ENCODE measurements at regions not wholly inside any gene's neighbourhood (a gene's known extent, or its start where the extent isn't known, plus 50 kb on each side); places are given as distances from the start of the nearest gene placed in this dataset.

DNA sequence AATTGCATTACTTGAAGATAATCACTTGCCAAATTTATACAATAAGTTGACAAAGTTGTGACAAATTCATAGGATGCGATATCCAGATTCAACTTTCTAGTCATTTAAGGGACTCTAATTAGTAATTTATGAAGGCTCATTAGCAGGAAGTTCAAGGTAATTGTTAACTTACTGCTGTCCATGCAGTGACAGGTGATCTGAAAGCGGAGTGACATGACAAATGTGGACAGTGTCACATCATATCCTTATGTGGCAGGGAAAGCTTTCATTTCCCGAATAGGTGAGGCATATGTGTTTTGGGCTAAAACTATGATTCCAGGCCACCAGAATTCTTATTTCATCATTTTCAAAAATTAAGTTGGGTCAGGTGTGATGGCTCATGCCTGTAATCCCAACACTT, 115.9 kb upstream of the BMP2 start (continued):
- TF ChIP-seq, protein P1, sequence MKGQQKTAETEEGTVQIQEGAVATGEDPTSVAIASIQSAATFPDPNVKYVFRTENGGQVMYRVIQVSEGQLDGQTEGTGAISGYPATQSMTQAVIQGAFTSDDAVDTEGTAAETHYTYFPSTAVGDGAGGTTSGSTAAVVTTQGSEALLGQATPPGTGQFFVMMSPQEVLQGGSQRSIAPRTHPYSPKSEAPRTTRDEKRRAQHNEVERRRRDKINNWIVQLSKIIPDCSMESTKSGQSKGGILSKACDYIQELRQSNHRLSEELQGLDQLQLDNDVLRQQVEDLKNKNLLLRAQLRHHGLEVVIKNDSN (IDR thresholded peaks at IDR 0.05; ENCODE audit: borderline replicate concordance, extremely low read length, insufficient read depth, low read depth, low read length): no peak
- TF ChIP-seq, protein P2, sequence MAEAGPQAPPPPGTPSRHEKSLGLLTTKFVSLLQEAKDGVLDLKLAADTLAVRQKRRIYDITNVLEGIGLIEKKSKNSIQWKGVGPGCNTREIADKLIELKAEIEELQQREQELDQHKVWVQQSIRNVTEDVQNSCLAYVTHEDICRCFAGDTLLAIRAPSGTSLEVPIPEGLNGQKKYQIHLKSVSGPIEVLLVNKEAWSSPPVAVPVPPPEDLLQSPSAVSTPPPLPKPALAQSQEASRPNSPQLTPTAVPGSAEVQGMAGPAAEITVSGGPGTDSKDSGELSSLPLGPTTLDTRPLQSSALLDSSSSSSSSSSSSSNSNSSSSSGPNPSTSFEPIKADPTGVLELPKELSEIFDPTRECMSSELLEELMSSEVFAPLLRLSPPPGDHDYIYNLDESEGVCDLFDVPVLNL (IDR thresholded peaks at IDR 0.05; ENCODE audit: low read depth, low read length): no peak
- TF ChIP-seq, protein P3, sequence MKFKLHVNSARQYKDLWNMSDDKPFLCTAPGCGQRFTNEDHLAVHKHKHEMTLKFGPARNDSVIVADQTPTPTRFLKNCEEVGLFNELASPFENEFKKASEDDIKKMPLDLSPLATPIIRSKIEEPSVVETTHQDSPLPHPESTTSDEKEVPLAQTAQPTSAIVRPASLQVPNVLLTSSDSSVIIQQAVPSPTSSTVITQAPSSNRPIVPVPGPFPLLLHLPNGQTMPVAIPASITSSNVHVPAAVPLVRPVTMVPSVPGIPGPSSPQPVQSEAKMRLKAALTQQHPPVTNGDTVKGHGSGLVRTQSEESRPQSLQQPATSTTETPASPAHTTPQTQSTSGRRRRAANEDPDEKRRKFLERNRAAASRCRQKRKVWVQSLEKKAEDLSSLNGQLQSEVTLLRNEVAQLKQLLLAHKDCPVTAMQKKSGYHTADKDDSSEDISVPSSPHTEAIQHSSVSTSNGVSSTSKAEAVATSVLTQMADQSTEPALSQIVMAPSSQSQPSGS (IDR thresholded peaks at IDR 0.05; ENCODE audit: low read length): no peak
- no peak for TF ChIP-seq ZNF622 (IDR thresholded peaks at IDR 0.05)
- TF ChIP-seq NFIC (IDR thresholded peaks at IDR 0.05; ENCODE audit: low read depth, low read length): no peak
- no peak for TF ChIP-seq ETV6 (conservative IDR thresholded peaks at IDR 0.05 in 1 of 2, IDR thresholded peaks at IDR 0.05 in 1 of 2; ENCODE audit: borderline replicate concordance in 1 of 2, low read depth in 1 of 2)

DNA sequence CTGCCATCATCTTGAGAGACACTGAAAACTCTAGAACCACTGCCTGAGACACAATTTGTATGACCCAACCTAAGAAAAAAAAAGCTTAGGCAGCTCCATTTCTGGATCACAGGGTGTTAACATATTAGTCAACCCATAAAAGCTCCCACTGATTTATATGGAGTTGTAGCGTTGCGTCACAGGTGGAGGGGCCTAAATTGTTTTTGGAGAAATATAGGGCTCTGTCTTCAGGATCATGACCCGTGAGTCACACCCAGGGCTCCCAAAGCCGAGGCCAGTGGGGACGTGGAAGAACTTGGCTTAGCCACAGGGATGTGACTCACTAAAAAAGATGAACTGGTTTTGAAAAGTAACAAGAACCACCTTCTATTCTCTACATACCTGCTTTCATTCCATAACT, 116.5 kb upstream of the BMP2 start:
- WGBS (ENCODE audit: insufficient coverage, insufficient replicate concordance, low lambda C conversion rate, missing lambda C conversion rate): 36% methylated on average over 5 of the region's 5 CpGs
- in situ Hi-C loops (cut with MboI): no loop called here
- TF ChIP-seq JUNB (IDR thresholded peaks at IDR 0.05): no peak
- TF ChIP-seq, protein P4, sequence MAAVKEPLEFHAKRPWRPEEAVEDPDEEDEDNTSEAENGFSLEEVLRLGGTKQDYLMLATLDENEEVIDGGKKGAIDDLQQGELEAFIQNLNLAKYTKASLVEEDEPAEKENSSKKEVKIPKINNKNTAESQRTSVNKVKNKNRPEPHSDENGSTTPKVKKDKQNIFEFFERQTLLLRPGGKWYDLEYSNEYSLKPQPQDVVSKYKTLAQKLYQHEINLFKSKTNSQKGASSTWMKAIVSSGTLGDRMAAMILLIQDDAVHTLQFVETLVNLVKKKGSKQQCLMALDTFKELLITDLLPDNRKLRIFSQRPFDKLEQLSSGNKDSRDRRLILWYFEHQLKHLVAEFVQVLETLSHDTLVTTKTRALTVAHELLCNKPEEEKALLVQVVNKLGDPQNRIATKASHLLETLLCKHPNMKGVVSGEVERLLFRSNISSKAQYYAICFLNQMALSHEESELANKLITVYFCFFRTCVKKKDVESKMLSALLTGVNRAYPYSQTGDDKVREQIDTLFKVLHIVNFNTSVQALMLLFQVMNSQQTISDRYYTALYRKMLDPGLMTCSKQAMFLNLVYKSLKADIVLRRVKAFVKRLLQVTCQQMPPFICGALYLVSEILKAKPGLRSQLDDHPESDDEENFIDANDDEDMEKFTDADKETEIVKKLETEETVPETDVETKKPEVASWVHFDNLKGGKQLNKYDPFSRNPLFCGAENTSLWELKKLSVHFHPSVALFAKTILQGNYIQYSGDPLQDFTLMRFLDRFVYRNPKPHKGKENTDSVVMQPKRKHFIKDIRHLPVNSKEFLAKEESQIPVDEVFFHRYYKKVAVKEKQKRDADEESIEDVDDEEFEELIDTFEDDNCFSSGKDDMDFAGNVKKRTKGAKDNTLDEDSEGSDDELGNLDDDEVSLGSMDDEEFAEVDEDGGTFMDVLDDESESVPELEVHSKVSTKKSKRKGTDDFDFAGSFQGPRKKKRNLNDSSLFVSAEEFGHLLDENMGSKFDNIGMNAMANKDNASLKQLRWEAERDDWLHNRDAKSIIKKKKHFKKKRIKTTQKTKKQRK (IDR thresholded peaks at IDR 0.05; ENCODE audit: low read depth, low read length): no peak
- TF ChIP-seq ZSCAN29 (IDR thresholded peaks at IDR 0.05): no peak
- TF ChIP-seq MEF2A (IDR thresholded peaks at IDR 0.05; ENCODE audit: insufficient read depth, low read depth, low read length): no peak
- TF ChIP-seq GATAD2B (conservative IDR thresholded peaks at IDR 0.05; ENCODE audit: low read depth): no peak
- TF ChIP-seq HCFC1 (IDR thresholded peaks at IDR 0.05; ENCODE audit: low read length): no peak
- TF ChIP-seq, protein P5, sequence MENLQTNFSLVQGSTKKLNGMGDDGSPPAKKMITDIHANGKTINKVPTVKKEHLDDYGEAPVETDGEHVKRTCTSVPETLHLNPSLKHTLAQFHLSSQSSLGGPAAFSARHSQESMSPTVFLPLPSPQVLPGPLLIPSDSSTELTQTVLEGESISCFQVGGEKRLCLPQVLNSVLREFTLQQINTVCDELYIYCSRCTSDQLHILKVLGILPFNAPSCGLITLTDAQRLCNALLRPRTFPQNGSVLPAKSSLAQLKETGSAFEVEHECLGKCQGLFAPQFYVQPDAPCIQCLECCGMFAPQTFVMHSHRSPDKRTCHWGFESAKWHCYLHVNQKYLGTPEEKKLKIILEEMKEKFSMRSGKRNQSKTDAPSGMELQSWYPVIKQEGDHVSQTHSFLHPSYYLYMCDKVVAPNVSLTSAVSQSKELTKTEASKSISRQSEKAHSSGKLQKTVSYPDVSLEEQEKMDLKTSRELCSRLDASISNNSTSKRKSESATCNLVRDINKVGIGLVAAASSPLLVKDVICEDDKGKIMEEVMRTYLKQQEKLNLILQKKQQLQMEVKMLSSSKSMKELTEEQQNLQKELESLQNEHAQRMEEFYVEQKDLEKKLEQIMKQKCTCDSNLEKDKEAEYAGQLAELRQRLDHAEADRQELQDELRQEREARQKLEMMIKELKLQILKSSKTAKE (IDR thresholded peaks at IDR 0.05; ENCODE audit: low read depth, poor library complexity, severe bottlenecking): no peak

More for the DNA sequence above, 116.5 kb upstream of the BMP2 start:
- SMC1A ChIA-PET (ENCODE audit: uncharacterized antibody, unreplicated experiment): interaction anchor here (0.8 to 5.7 kb wide), 7 partner anchors 9 to 170 kb away, joined by 3 to 54 read pairs (median 4); no protein-coding TSS in a partner anchor
- ATAC-seq (peak; percentile 19), DNase-seq (ENCODE audit: low read depth, low spot score) (no peak), FAIRE-seq (no peak)
- intact Hi-C loops (cut with micrococcal nuclease; ENCODE audit: unreplicated experiment): no loop called here
- CTCF ChIA-PET: interaction anchor here (0.6 to 1.5 kb wide), 9 partner anchors 9 to 635 kb away, joined by 3 to 5 read pairs (median 4); no protein-coding TSS in a partner anchor
- H3K4me3 ChIP-seq: no peak overlapping the region
- no peaks in the 10 kb centered on the region for H3K79me2 ChIP-seq (ENCODE audit: control insufficient read depth, insufficient read depth, low read length)
- H3K9ac ChIP-seq (ENCODE audit: control insufficient read depth, insufficient read depth, low read length): no peak overlapping the region
- H3K4me2 ChIP-seq (ENCODE audit: control insufficient read depth, insufficient read depth): no peak overlapping the region
- H3K27ac ChIP-seq (ENCODE audit: control insufficient read depth, insufficient read depth): no peak overlapping the region
- RAD21 ChIA-PET (ENCODE audit: unreplicated experiment): interaction anchor here (0.6 to 2.8 kb wide), 4 partner anchors 12 to 195 kb away, joined by 3 to 13 read pairs (median 4); no protein-coding TSS in a partner anchor
- H2AFZ ChIP-seq (ENCODE audit: control insufficient read depth, low read depth, low read length): no peak overlapping the region
- POLR2A ChIA-PET: interaction anchor here (0.7 kb wide), 1 partner anchor 38 kb away, joined by 4 read pairs; no protein-coding TSS in a partner anchor
- no TSS peak for BruUV-seq (replicated peaks)
- H3K36me3 ChIP-seq (ENCODE audit: control insufficient read depth in 2 of 2, insufficient read depth in 2 of 2, low read length in 1 of 2): no peaks in the 10 kb centered on the region
- no peaks in the 10 kb centered on the region for H4K20me1 ChIP-seq (ENCODE audit: control insufficient read depth, insufficient read depth)
- no peaks in the 10 kb centered on the region for H3K9me3 ChIP-seq (replicated peaks; ENCODE audit: control insufficient read depth, insufficient read depth, low read length)
- no peaks in the 10 kb centered on the region for H3K27me3 ChIP-seq (replicated peaks in 1 of 2; ENCODE audit: control insufficient read depth in 2 of 2, insufficient read depth in 2 of 2, low read length in 1 of 2)
- H3K4me1 ChIP-seq (ENCODE audit: control insufficient read depth, insufficient read depth, low read length): no peaks in the 10 kb centered on the region

All from GM12878 (cell line).